WTC11 (cell line): ENCODE measurements at regions not wholly inside any gene's neighbourhood (a gene's known extent, or its start where the extent isn't known, plus 50 kb on each side); places are given as distances from the start of the nearest gene placed in this dataset.

Source experiments
- CTCF ChIP-seq: fragments of 200-600 bp; IDR thresholded peaks from 2 replicates; pipeline ENCODE4 v1.8.0; 2022; ENCODE audit warnings: antibody characterized with exemption
- IRF2 ChIP-seq: sonication (generic); formaldehyde crosslinking; IDR thresholded peaks from 2 replicates; pipeline ENCODE4 v1.8.0; 2022; ENCODE audit warnings: low read depth, missing genetic modification reagents, borderline replicate concordance
- MAX ChIP-seq: sonication (generic); formaldehyde crosslinking; IDR thresholded peaks from 2 replicates; pipeline ENCODE4 v1.8.0; 2022; ENCODE audit warnings: mild to moderate bottlenecking, missing genetic modification reagents
- NFATC4 ChIP-seq: fragments of 250-450 bp; sonication (Bioruptor Pico); IDR thresholded peaks from 2 replicates; pipeline ENCODE4 v1.9.0; 2021; ENCODE audit warnings: mild to moderate bottlenecking
- PRDM15 ChIP-seq: sonication (generic); formaldehyde crosslinking; IDR thresholded peaks from 2 replicates; pipeline ENCODE4 v1.8.0; 2022; ENCODE audit warnings: missing genetic modification reagents
- STAT6 ChIP-seq: sonication (generic); formaldehyde crosslinking; conservative IDR thresholded peaks from 2 replicates; pipeline ENCODE4 v1.8.1; 2023; ENCODE audit warnings: mild to moderate bottlenecking, low read depth, missing genetic modification reagents, moderate library complexity
- ZNF423 ChIP-seq: fragments of 250-450 bp; sonication (Bioruptor Pico); IDR thresholded peaks from 2 replicates; pipeline ENCODE4 v2.1.2; 2022; ENCODE audit warnings: mild to moderate bottlenecking, moderate library complexity

- TF ChIP-seq IRF2 (CRISPR knock-in tag) (no peak), NFATC4 (CRISPR knock-in tag) (no peak), CTCF (no peak), MAX (CRISPR knock-in tag) (no peak), STAT6 (no peak), ZNF423 (CRISPR knock-in tag) (no peak), PRDM15 (CRISPR knock-in tag) (no peak)
These were observed 88.1 kb upstream of the WDR44 start for GRCh38 chrX:118257781-118258180.
